GM13977 (cell line): ENCODE measurements at regions not wholly inside any gene's neighbourhood (a gene's known extent, or its start where the extent isn't known, plus 50 kb on each side); places are given as distances from the start of the nearest gene placed in this dataset.

Experiments
- DNase-seq: peaks from one replicate; pipeline ENCODE4 v3.0.0; 2012; ENCODE audit warnings: low spot score
- CTCF ChIP-seq: IDR thresholded peaks from 2 replicates; pipeline ENCODE4 v1.5.1; 2012; ENCODE audit warnings: mild to moderate bottlenecking, control low read depth; ENCODE audit not compliant: insufficient read depth; ENCODE audit errors: extremely low read depth, missing control alignments
- in situ Hi-C: fragments of 300-500 bp; cut with MboI; formaldehyde crosslinking; loops from one replicate; pipeline ENCODE4 v1.12.0; 2022; ENCODE audit warnings: low sequenced_read_pairs, low pct_unique_long_range_greater_than_20kb, mixed read lengths, inconsistent platforms; ENCODE audit not compliant: unreplicated experiment

GRCh38 chr3:135516143-135516542, 449.4 kb upstream of the PPP2R3A start:
- DNase-seq, result no peak
- in situ Hi-C loops, result loop anchor here (25.0 kb wide), 1 partner anchor 729 kb away; the partner anchor contains the start of gene EPHB1
- no peak for TF ChIP-seq CTCF

- TF ChIP-seq CTCF, result no peak
- DNase-seq, result no peak
- in situ Hi-C loops, result no loop called here
These were observed 437.0 kb upstream of the PPP2R3A start for GRCh38 chr3:135528413-135529015.

- no peak for DNase-seq
- in situ Hi-C loops, result no loop called here
- no peak for TF ChIP-seq CTCF
These were observed 433.5 kb upstream of the PPP2R3A start for GRCh38 chr3:135532021-135532420.

- no peak for DNase-seq
- in situ Hi-C loops, result no loop called here
- no peak for TF ChIP-seq CTCF
These were observed 427.4 kb upstream of the PPP2R3A start for GRCh38 chr3:135538123-135538522.

- TF ChIP-seq CTCF, result no peak
- in situ Hi-C loops, result no loop called here
- DNase-seq, result no peak
These were observed 426.2 kb upstream of the PPP2R3A start for GRCh38 chr3:135539351-135539750.

- no peak for TF ChIP-seq CTCF
- in situ Hi-C loops, result no loop called here
- no peak for DNase-seq
These were observed 425.7 kb upstream of the PPP2R3A start for GRCh38 chr3:135539854-135540253.
